ENCODE measurements at regions not wholly inside any gene's neighbourhood (a gene's known extent, or its start where the extent isn't known, plus 50 kb on each side); places are given as distances from the start of the nearest gene placed in this dataset.

DNA sequence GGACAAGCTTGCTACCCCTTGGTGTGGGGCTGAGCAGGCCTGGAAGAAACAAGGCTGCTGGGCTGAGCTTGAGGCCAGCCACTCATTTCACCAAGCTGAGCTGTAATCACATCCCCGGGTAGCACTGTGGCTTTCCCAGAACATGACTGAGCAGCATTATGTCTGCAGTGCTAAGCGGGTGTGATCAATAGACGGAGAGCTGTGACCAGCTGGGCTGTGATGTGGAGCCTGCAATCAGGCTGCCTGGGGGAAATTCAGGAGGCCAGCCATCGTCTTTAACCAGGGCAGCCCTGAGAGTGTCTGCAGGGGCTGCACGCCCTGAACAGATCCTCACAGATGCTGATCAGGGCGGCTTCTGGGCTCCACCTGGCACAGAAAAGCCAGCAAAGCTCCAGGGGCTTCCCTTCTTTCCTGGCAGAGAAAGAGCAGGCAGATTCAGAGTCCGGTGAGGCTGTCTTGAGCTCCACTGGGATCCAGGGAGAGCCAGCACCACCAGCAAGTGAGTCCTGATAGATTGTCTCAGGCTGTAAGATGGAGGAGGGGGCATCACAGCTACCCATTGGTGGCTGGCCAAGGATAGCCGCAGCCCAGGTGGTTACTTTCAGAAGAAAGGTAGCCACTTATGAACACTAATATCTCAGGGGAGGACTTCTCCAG lies 165.9 kb downstream of the NRN1 start:
- TF ChIP-seq, protein P1, sequence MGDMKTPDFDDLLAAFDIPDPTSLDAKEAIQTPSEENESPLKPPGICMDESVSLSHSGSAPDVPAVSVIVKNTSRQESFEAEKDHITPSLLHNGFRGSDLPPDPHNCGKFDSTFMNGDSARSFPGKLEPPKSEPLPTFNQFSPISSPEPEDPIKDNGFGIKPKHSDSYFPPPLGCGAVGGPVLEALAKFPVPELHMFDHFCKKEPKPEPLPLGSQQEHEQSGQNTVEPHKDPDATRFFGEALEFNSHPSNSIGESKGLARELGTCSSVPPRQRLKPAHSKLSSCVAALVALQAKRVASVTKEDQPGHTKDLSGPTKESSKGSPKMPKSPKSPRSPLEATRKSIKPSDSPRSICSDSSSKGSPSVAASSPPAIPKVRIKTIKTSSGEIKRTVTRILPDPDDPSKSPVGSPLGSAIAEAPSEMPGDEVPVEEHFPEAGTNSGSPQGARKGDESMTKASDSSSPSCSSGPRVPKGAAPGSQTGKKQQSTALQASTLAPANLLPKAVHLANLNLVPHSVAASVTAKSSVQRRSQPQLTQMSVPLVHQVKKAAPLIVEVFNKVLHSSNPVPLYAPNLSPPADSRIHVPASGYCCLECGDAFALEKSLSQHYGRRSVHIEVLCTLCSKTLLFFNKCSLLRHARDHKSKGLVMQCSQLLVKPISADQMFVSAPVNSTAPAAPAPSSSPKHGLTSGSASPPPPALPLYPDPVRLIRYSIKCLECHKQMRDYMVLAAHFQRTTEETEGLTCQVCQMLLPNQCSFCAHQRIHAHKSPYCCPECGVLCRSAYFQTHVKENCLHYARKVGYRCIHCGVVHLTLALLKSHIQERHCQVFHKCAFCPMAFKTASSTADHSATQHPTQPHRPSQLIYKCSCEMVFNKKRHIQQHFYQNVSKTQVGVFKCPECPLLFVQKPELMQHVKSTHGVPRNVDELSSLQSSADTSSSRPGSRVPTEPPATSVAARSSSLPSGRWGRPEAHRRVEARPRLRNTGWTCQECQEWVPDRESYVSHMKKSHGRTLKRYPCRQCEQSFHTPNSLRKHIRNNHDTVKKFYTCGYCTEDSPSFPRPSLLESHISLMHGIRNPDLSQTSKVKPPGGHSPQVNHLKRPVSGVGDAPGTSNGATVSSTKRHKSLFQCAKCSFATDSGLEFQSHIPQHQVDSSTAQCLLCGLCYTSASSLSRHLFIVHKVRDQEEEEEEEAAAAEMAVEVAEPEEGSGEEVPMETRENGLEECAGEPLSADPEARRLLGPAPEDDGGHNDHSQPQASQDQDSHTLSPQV (IDR thresholded peaks at IDR 0.05): no peak
- TF ChIP-seq ASH1L (IDR thresholded peaks at IDR 0.05; ENCODE audit: borderline replicate concordance, low read depth, partially characterized antibody): no peak
- TF ChIP-seq, protein P2, sequence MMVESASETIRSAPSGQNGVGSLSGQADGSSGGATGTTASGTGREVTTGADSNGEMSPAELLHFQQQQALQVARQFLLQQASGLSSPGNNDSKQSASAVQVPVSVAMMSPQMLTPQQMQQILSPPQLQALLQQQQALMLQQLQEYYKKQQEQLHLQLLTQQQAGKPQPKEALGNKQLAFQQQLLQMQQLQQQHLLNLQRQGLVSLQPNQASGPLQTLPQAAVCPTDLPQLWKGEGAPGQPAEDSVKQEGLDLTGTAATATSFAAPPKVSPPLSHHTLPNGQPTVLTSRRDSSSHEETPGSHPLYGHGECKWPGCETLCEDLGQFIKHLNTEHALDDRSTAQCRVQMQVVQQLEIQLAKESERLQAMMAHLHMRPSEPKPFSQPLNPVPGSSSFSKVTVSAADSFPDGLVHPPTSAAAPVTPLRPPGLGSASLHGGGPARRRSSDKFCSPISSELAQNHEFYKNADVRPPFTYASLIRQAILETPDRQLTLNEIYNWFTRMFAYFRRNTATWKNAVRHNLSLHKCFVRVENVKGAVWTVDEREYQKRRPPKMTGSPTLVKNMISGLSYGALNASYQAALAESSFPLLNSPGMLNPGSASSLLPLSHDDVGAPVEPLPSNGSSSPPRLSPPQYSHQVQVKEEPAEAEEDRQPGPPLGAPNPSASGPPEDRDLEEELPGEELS (CRISPR knock-in tag; IDR thresholded peaks at IDR 0.05; ENCODE audit: borderline replicate concordance): no peak
- no peak for TF ChIP-seq ZNF24 (IDR thresholded peaks at IDR 0.05)

All from K562 (cell line).